ENCODE measurements at regions not wholly inside any gene's neighbourhood (a gene's known extent, or its start where the extent isn't known, plus 50 kb on each side); places are given as distances from the start of the nearest gene placed in this dataset.

DNA sequence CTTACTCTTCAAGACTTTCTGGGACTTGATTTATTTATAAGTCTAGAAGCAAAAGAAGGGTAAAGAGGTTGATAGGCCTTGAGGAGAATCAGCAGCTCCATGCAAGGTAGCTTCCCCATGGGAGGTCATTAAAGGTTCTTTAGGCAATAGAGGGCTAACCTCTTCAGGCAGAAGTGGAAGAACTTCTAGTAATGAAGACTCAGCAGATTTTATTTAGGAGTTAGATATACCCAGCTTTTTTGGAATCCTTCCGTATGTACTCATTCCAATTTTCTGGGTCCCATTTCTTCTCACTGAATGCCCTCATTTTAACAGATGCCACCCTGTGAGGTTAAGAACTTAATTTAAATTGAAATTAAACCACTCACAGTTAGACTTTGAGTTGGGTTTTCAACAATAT, 565.6 kb downstream of the LRFN5 start:
- DNase-seq (ENCODE audit: low read depth, low spot score) = no peak
- Histone ChIP-seq H3K27me3 (ENCODE audit: control insufficient read depth, insufficient read depth, low read length) (no peaks in the 10 kb centered on the region), H3K27ac (ENCODE audit: low read depth, low read length) (no peak overlapping the region), H3K4me3 (ENCODE audit: low read depth, low read length) (no peak overlapping the region), H3K9me3 (ENCODE audit: control insufficient read depth, insufficient read depth, low read length) (peaks cover 2% of the 10 kb centered on the region; the same call in 1 of the 2 replicates)
- TF ChIP-seq, protein P1, sequence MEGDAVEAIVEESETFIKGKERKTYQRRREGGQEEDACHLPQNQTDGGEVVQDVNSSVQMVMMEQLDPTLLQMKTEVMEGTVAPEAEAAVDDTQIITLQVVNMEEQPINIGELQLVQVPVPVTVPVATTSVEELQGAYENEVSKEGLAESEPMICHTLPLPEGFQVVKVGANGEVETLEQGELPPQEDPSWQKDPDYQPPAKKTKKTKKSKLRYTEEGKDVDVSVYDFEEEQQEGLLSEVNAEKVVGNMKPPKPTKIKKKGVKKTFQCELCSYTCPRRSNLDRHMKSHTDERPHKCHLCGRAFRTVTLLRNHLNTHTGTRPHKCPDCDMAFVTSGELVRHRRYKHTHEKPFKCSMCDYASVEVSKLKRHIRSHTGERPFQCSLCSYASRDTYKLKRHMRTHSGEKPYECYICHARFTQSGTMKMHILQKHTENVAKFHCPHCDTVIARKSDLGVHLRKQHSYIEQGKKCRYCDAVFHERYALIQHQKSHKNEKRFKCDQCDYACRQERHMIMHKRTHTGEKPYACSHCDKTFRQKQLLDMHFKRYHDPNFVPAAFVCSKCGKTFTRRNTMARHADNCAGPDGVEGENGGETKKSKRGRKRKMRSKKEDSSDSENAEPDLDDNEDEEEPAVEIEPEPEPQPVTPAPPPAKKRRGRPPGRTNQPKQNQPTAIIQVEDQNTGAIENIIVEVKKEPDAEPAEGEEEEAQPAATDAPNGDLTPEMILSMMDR (IDR thresholded peaks at IDR 0.05; ENCODE audit: low read depth, low read length) = no peak
- ChIA-PET POLR2A (no interaction called here), CTCF (no interaction called here)

DNA sequence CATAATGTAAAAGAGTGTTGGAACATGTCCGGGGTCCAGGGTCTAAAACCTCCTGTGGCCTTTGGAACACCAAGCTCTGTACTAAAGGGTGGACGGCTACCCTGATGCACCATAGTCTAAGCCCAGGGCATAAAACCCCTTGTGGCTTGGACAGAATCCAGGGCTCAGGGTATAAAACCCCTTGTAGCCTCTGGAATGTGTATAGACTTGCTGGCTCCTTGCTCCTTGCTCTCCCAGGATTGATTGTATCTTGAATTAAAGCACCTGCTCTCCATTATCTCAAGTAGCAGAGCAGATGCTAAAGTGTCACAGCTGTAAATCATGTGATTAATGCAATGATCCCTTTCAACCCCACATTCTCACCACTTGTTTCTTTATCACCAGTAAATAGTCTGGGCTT, 556.5 kb downstream of the LRFN5 start:
- CTCF ChIA-PET = no interaction called here
- Histone ChIP-seq H3K27me3 (ENCODE audit: control insufficient read depth, insufficient read depth, low read length) (no peaks in the 10 kb centered on the region), H3K4me3 (ENCODE audit: low read depth, low read length) (no peak overlapping the region), H3K27ac (ENCODE audit: low read depth, low read length) (no peak overlapping the region), H3K9me3 (ENCODE audit: control insufficient read depth, insufficient read depth, low read length) (no peaks in the 10 kb centered on the region)
- TF ChIP-seq, protein P1 (IDR thresholded peaks at IDR 0.05; ENCODE audit: low read depth, low read length) = no peak
- no peak for DNase-seq (ENCODE audit: low read depth, low spot score)
- POLR2A ChIA-PET = no interaction called here

DNA sequence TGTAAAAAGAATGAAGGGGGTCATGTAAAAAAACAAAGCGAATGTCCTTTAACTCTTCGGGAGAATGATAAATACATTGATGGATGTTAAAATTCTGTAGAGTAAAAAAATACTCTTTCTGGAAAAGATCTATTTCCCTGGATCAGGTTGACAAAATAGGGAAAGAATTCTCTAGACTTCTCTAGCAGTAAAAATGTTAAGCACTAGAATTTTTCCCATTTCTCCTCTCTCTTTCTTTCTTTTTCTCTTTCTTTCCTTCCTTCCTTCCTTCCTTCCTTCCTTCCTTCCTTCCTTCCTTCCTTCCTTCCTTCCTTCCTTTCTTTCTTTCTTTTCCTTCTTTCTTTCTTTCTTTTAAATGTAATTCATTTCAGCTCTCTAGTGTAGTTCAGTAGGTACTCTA, 552.5 kb downstream of the LRFN5 start:
- ChIA-PET POLR2A (no interaction called here), CTCF (no interaction called here)
- DNase-seq (ENCODE audit: low read depth, low spot score) = no peak
- Histone ChIP-seq H3K4me3 (ENCODE audit: low read depth, low read length) (no peak overlapping the region), H3K27ac (ENCODE audit: low read depth, low read length) (no peak overlapping the region), H3K27me3 (ENCODE audit: control insufficient read depth, insufficient read depth, low read length) (no peaks in the 10 kb centered on the region), H3K9me3 (ENCODE audit: control insufficient read depth, insufficient read depth, low read length) (no peaks in the 10 kb centered on the region)
- TF ChIP-seq, protein P1 (IDR thresholded peaks at IDR 0.05; ENCODE audit: low read depth, low read length) = no peak

DNA sequence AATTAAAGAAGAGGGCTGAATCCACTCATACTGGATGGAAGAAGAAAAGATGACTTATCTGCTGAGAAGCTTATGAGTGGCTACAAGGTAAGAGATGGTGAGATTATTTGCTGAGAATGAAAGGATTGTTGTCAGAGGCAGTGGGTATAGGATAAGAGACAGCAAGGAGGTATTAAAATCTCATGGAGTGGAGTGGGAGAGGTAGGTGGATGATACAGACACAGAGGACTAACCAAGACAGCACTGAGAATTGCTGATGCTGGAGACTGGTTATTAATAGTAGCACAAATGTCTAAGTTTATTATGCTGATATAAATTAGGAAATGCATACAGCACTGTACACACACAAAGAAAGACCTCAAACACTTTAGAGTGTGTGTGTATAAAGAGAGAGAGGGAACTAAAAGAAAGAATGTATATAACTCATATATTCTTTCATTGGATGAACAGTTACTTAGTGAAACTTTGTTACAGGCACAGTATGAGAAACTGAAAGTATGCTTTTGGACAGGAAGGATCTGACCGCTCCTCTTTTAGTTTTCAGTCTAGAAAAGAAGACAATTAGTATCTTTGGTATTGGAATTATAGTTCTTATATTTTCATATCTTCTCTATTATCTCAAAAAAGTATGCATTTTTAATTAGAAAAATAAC, 543.1 kb downstream of the LRFN5 start:
- TF ChIP-seq, protein P1 (IDR thresholded peaks at IDR 0.05; ENCODE audit: low read depth, low read length) = no peak
- no peaks in the 10 kb centered on the region for H3K27me3 ChIP-seq (ENCODE audit: control insufficient read depth, insufficient read depth, low read length)
- no peak overlapping the region for H3K4me3 ChIP-seq (ENCODE audit: low read depth, low read length)
- H3K27ac ChIP-seq (ENCODE audit: low read depth, low read length) = no peak overlapping the region
- H3K9me3 ChIP-seq (ENCODE audit: control insufficient read depth, insufficient read depth, low read length) = no peaks in the 10 kb centered on the region
- DNase-seq (ENCODE audit: low read depth, low spot score) = no peak
- POLR2A ChIA-PET = no interaction called here
- CTCF ChIA-PET = no interaction called here

DNA sequence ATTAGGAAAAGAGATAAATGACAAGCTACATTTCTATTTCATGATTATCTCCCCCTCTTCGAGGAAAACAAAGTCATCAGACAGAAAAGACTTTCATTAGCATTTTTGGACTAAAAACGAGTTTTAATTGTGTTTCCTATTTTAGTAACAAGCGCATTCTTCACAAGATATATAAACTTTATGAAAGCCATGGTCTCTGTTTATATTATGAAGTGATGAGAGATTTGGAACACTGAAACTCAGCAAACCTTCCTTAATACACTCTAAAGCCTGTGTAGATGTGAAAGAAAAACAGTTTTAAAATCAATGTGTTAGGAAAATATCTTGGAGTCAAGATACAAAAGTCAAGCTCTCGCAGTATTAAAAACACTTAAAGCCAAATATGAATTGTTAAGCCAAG, 539.1 kb downstream of the LRFN5 start:
- POLR2A ChIA-PET = no interaction called here
- no peak for DNase-seq (ENCODE audit: low read depth, low spot score)
- TF ChIP-seq, protein P1 (IDR thresholded peaks at IDR 0.05; ENCODE audit: low read depth, low read length) = no peak
- H3K4me3 ChIP-seq (ENCODE audit: low read depth, low read length) = no peak overlapping the region
- H3K27ac ChIP-seq (ENCODE audit: low read depth, low read length) = no peak overlapping the region
- H3K27me3 ChIP-seq (ENCODE audit: control insufficient read depth, insufficient read depth, low read length) = no peaks in the 10 kb centered on the region
- no peaks in the 10 kb centered on the region for H3K9me3 ChIP-seq (ENCODE audit: control insufficient read depth, insufficient read depth, low read length)
- CTCF ChIA-PET = no interaction called here

Measured in AG04450 (cell line).